Effector memory CD8-positive, alpha-beta T cell (primary cell): ENCODE measurements at regions not wholly inside any gene's neighbourhood (a gene's known extent, or its start where the extent isn't known, plus 50 kb on each side); places are given as distances from the start of the nearest gene placed in this dataset.

Experiments
- ATAC-seq: fragments of 150-1000 bp; cut with Tn5 transposase; replicated peaks from 2 replicates; pipeline ENCODE4 v1.10.0; 2021; ENCODE audit warnings: mild to moderate bottlenecking, moderate library complexity
- DNase-seq, 3 experiments: peaks; one replicate each; pipeline ENCODE4 v3.0.0; 2021
- H3K27ac Mint-ChIP-seq, 2 donors: one replicate each; pipeline ENCODE4 v1.8.0; 2022; ENCODE audit warnings: mild to moderate bottlenecking in 2 of 2, mixed read lengths in 2 of 2, moderate library complexity in 2 of 2
- H3K27me3 Mint-ChIP-seq, 2 donors: one replicate each; pipeline ENCODE4 v1.8.0; 2022; ENCODE audit warnings: mixed read lengths in 2 of 2
- H3K36me3 Mint-ChIP-seq: one replicate; pipeline ENCODE4 v1.8.0; 2022; ENCODE audit warnings: mild to moderate bottlenecking, moderate library complexity, mixed read lengths; ENCODE audit not compliant: insufficient read depth
- H3K4me1 Mint-ChIP-seq, 2 donors: one replicate each; pipeline ENCODE4 v1.8.0; 2022; ENCODE audit warnings: low read depth in 2 of 2, mixed read lengths in 2 of 2
- H3K4me3 Mint-ChIP-seq, 2 donors: one replicate each; pipeline ENCODE4 v1.8.0; 2022; ENCODE audit warnings: mild to moderate bottlenecking in 2 of 2, mixed read lengths in 2 of 2, moderate library complexity in 2 of 2
- H3K9me3 Mint-ChIP-seq, 2 donors: one replicate each; pipeline ENCODE4 v1.8.0; 2022; ENCODE audit warnings: mixed read lengths in 2 of 2

- no peak for DNase-seq
- H3K27me3 Mint-ChIP-seq = peaks cover 36 to 70% of the 10 kb centered on the region in 2 donors
- no peak overlapping the region for H3K27ac Mint-ChIP-seq
- H3K4me1 Mint-ChIP-seq = no peaks in the 10 kb centered on the region
- peaks cover 3 to 7% of the 10 kb centered on the region in 2 donors for H3K9me3 Mint-ChIP-seq
- no peak overlapping the region for H3K4me3 Mint-ChIP-seq
- peaks cover 3% of the 10 kb centered on the region for H3K36me3 Mint-ChIP-seq
- ATAC-seq = no peak
Observed at GRCh38 chr22:49276567-49276966, 551.1 kb downstream of the BRD1 start.

- no peaks in the 10 kb centered on the region for H3K9me3 Mint-ChIP-seq
- H3K27me3 Mint-ChIP-seq = peaks cover 32 to 71% of the 10 kb centered on the region in 2 donors
- H3K36me3 Mint-ChIP-seq = peaks cover 3% of the 10 kb centered on the region
- no peak for DNase-seq
- H3K4me3 Mint-ChIP-seq = no peak overlapping the region
- H3K4me1 Mint-ChIP-seq = no peaks in the 10 kb centered on the region
- ATAC-seq = no peak
- no peak overlapping the region for H3K27ac Mint-ChIP-seq
Observed at GRCh38 chr22:49274754-49275380, 552.8 kb downstream of the BRD1 start.

- H3K27me3 Mint-ChIP-seq = peaks cover 47 to 81% of the 10 kb centered on the region in 2 donors
- no peaks in the 10 kb centered on the region for H3K4me1 Mint-ChIP-seq
- H3K27ac Mint-ChIP-seq = no peak overlapping the region
- ATAC-seq (no peak), DNase-seq (no peak)
- H3K4me3 Mint-ChIP-seq = no peak overlapping the region
- H3K36me3 Mint-ChIP-seq = peaks cover 3% of the 10 kb centered on the region
- H3K9me3 Mint-ChIP-seq = no peaks in the 10 kb centered on the region
Observed at GRCh38 chr22:49272546-49273125, 555.0 kb downstream of the BRD1 start.

GRCh38 chr22:49271831-49272230, 555.8 kb downstream of the BRD1 start:
- H3K4me3 Mint-ChIP-seq = no peak overlapping the region
- no peaks in the 10 kb centered on the region for H3K9me3 Mint-ChIP-seq
- H3K27me3 Mint-ChIP-seq = peaks cover 54 to 89% of the 10 kb centered on the region in 2 donors
- DNase-seq (no peak), ATAC-seq (no peak)
- no peaks in the 10 kb centered on the region for H3K36me3 Mint-ChIP-seq
- no peaks in the 10 kb centered on the region for H3K4me1 Mint-ChIP-seq
- no peak overlapping the region for H3K27ac Mint-ChIP-seq

GRCh38 chr22:49271369-49271727, 556.3 kb downstream of the BRD1 start:
- Mint-ChIP-seq H3K27ac (no peak overlapping the region), H3K4me3 (no peak overlapping the region), H3K36me3 (no peaks in the 10 kb centered on the region), H3K4me1 (no peaks in the 10 kb centered on the region), H3K9me3 (no peaks in the 10 kb centered on the region), H3K27me3 (peaks cover 54 to 92% of the 10 kb centered on the region in 2 donors)
- DNase-seq (no peak), ATAC-seq (no peak)

GRCh38 chr22:49270595-49271368, 556.9 kb downstream of the BRD1 start:
- no peak for ATAC-seq

GRCh38 chr22:49269928-49270327, 557.7 kb downstream of the BRD1 start:
- ATAC-seq = no peak

More at GRCh38 chr22:49270595-49271368, 556.9 kb downstream of the BRD1 start:
- H3K27ac Mint-ChIP-seq = no peak overlapping the region
- no peaks in the 10 kb centered on the region for H3K9me3 Mint-ChIP-seq
- no peak for DNase-seq
- no peaks in the 10 kb centered on the region for H3K36me3 Mint-ChIP-seq
- no peak overlapping the region for H3K4me3 Mint-ChIP-seq
- H3K4me1 Mint-ChIP-seq = no peaks in the 10 kb centered on the region
- peaks cover 54 to 87% of the 10 kb centered on the region in 2 donors for H3K27me3 Mint-ChIP-seq

GRCh38 chr22:49269371-49269770, 558.3 kb downstream of the BRD1 start:
- no peak for ATAC-seq
- no peaks in the 10 kb centered on the region for H3K36me3 Mint-ChIP-seq
- H3K9me3 Mint-ChIP-seq = no peaks in the 10 kb centered on the region
- DNase-seq = no peak
- H3K27ac Mint-ChIP-seq = no peak overlapping the region
- no peak overlapping the region for H3K4me3 Mint-ChIP-seq
- no peaks in the 10 kb centered on the region for H3K4me1 Mint-ChIP-seq
- peaks cover 62 to 84% of the 10 kb centered on the region in 2 donors for H3K27me3 Mint-ChIP-seq

More at GRCh38 chr22:49269928-49270327, 557.7 kb downstream of the BRD1 start:
- DNase-seq = no peak
- no peaks in the 10 kb centered on the region for H3K9me3 Mint-ChIP-seq
- H3K4me1 Mint-ChIP-seq = no peaks in the 10 kb centered on the region
- no peak overlapping the region for H3K4me3 Mint-ChIP-seq
- H3K36me3 Mint-ChIP-seq = no peaks in the 10 kb centered on the region
- peaks cover 57 to 84% of the 10 kb centered on the region in 2 donors for H3K27me3 Mint-ChIP-seq
- H3K27ac Mint-ChIP-seq = no peak overlapping the region

GRCh38 chr22:49268924-49269323, 558.7 kb downstream of the BRD1 start:
- Mint-ChIP-seq H3K9me3 (no peaks in the 10 kb centered on the region), H3K4me1 (no peaks in the 10 kb centered on the region), H3K4me3 (no peak overlapping the region), H3K27ac (no peak overlapping the region), H3K36me3 (no peaks in the 10 kb centered on the region), H3K27me3 (peaks cover 65 to 84% of the 10 kb centered on the region in 2 donors)
- no peak for DNase-seq
- ATAC-seq = no peak

GRCh38 chr22:49267996-49268395, 559.7 kb downstream of the BRD1 start:
- Mint-ChIP-seq H3K9me3 (no peaks in the 10 kb centered on the region), H3K27me3 (peaks cover 65 to 82% of the 10 kb centered on the region in 2 donors), H3K27ac (no peak overlapping the region), H3K4me3 (no peak overlapping the region), H3K4me1 (no peaks in the 10 kb centered on the region), H3K36me3 (no peaks in the 10 kb centered on the region)
- DNase-seq = no peak
- ATAC-seq = no peak

GRCh38 chr22:49266561-49267519, 560.8 kb downstream of the BRD1 start:
- H3K4me3 Mint-ChIP-seq = no peak overlapping the region
- H3K9me3 Mint-ChIP-seq = no peaks in the 10 kb centered on the region
- no peaks in the 10 kb centered on the region for H3K4me1 Mint-ChIP-seq
- H3K36me3 Mint-ChIP-seq = no peaks in the 10 kb centered on the region
- DNase-seq = no peak
- no peak overlapping the region for H3K27ac Mint-ChIP-seq
- H3K27me3 Mint-ChIP-seq = peaks cover 54 to 71% of the 10 kb centered on the region in 2 donors
- ATAC-seq = no peak

- Mint-ChIP-seq H3K27ac (no peak overlapping the region), H3K9me3 (no peaks in the 10 kb centered on the region), H3K36me3 (no peaks in the 10 kb centered on the region), H3K4me1 (no peaks in the 10 kb centered on the region), H3K27me3 (peaks cover 46 to 56% of the 10 kb centered on the region in 2 donors), H3K4me3 (no peak overlapping the region)
- DNase-seq = no peak
- no peak for ATAC-seq
Observed at GRCh38 chr22:49264696-49265095, 563.0 kb downstream of the BRD1 start.

GRCh38 chr22:49263101-49263500, 564.6 kb downstream of the BRD1 start:
- Mint-ChIP-seq H3K27me3 (peaks cover 30 to 40% of the 10 kb centered on the region in 2 donors), H3K27ac (no peak overlapping the region), H3K4me3 (no peak overlapping the region), H3K4me1 (no peaks in the 10 kb centered on the region), H3K36me3 (no peaks in the 10 kb centered on the region), H3K9me3 (no peaks in the 10 kb centered on the region)
- DNase-seq (no peak), ATAC-seq (no peak)
